H1 (cell line): ENCODE measurements at regions not wholly inside any gene's neighbourhood (a gene's known extent, or its start where the extent isn't known, plus 50 kb on each side); places are given as distances from the start of the nearest gene placed in this dataset.

ENCODE experiments used
- ASH2L ChIP-seq: fragments of 200-600, 300-600 bp; sonication (generic); IDR thresholded peaks from one replicate; pipeline ENCODE4 v1.7.1; 2017; ENCODE audit warnings: low read length
- CHD1 ChIP-seq: IDR thresholded peaks from 2 replicates; pipeline ENCODE4 v1.6.1; 2012; ENCODE audit warnings: low read depth, low read length, improper control_type of control experiment
- NANOG ChIP-seq: IDR thresholded peaks from 2 replicates; pipeline ENCODE4 v1.6.1; 2011; ENCODE audit warnings: low read length, low read depth, mild to moderate bottlenecking, inconsistent platforms; ENCODE audit not compliant: insufficient read depth, poor library complexity, severe bottlenecking
- RAD21 ChIP-seq, 2 experiments: IDR thresholded peaks in 1 of 2; conservative IDR thresholded peaks in 1 of 2; 2 replicates each; pipeline ENCODE4 v1.6.1; 2011; ENCODE audit warnings: low read depth in 2 of 2, low read length in 2 of 2, improper control_type of control experiment in 1 of 2, inconsistent platforms in 1 of 2, mild to moderate bottlenecking in 1 of 2, moderate library complexity in 1 of 2

- TF ChIP-seq RAD21 (IDR thresholded peaks at IDR 0.05 in 1 of 2, conservative IDR thresholded peaks at IDR 0.05 in 1 of 2; ENCODE audit: low read depth in 2 of 2, low read length in 2 of 2) (no peak), ASH2L (no peak), NANOG (no peak), CHD1 (no peak)
Observed at GRCh38 chr20:2212456-2213015, 83.3 kb upstream of the TGM3 start (continued).
